Peyer's patch (tissue), 4 donors: ENCODE measurements at regions not wholly inside any gene's neighbourhood (a gene's known extent, or its start where the extent isn't known, plus 50 kb on each side); places are given as distances from the start of the nearest gene placed in this dataset.
"Not testable (repeated sequence)": the region's sequence is repeated elsewhere in the genome, so short reads cannot be mapped to it uniquely, and the experiment has no call there.

Experiments
- DNase-seq, 3 donors: peaks; one replicate each; pipeline ENCODE4 v3.0.0-alpha.2; 2017 to 2019
- H3K27ac ChIP-seq, 4 donors: fragments of 200-600 bp; sonication (generic); one replicate each; pipeline ENCODE4 v1.5.1; 2016 to 2019
- H3K27me3 ChIP-seq, 2 donors: fragments of 200-600 bp; sonication (generic); one replicate each; pipeline ENCODE4 v1.5.1; 2019
- H3K36me3 ChIP-seq, 3 donors: fragments of 200-600 bp; sonication (generic); one replicate each; pipeline ENCODE4 v1.5.1; 2016 to 2019
- H3K4me1 ChIP-seq, 4 donors: fragments of 200-600 bp; sonication (generic); one replicate each; pipeline ENCODE4 v1.5.1; 2016 to 2019
- H3K4me3 ChIP-seq, 4 donors: fragments of 200-600 bp; sonication (generic); 1 replicate in 3 of 4; 2 replicates in 1 of 4; pipeline ENCODE4 v1.5.1; 2016 to 2019; ENCODE audit warnings: mild to moderate bottlenecking in 1 of 4
- H3K9me3 ChIP-seq, 4 donors: fragments of 200-600 bp; sonication (generic); one replicate each; pipeline ENCODE4 v1.5.1; 2016 to 2019; ENCODE audit warnings: mild to moderate bottlenecking in 1 of 4
- CTCF ChIP-seq, 6 experiments: fragments of 450-650 bp in 4 of 6; fragments of 200-600 bp in 2 of 6; sonication (generic) in 1 of 6; IDR thresholded peaks; one replicate each; pipeline ENCODE4 v1.5.1; 2017 to 2019; ENCODE audit warnings: antibody characterized with exemption in 6 of 6, mild to moderate bottlenecking in 3 of 6, moderate library complexity in 1 of 6
- POLR2A ChIP-seq, 2 donors: fragments of 450-650 bp; IDR thresholded peaks; one replicate each; pipeline ENCODE4 v1.5.1; 2017; ENCODE audit warnings: antibody characterized with exemption in 2 of 2, mild to moderate bottlenecking in 2 of 2, moderate library complexity in 2 of 2

- no peak overlapping the region for H3K4me3 ChIP-seq
- H3K27me3 ChIP-seq, result no peaks in the 10 kb centered on the region
- no peak overlapping the region for H3K27ac ChIP-seq
- TF ChIP-seq POLR2A (IDR thresholded peaks at IDR 0.05) (no peak), CTCF (IDR thresholded peaks at IDR 0.05) (no peak)
- no peaks in the 10 kb centered on the region for H3K36me3 ChIP-seq
- no peaks in the 10 kb centered on the region for H3K4me1 ChIP-seq
- DNase-seq, result no peak
- no peaks in the 10 kb centered on the region for H3K9me3 ChIP-seq
Measured at GRCh38 chr18:1020731-1021344, 116.2 kb downstream of the ADCYAP1 start.

GRCh38 chr18:1026930-1027329 is 122.3 kb downstream of the ADCYAP1 start:
- DNase-seq, result no peak
- Histone ChIP-seq H3K4me3 (no peak overlapping the region), H3K4me1 (no peaks in the 10 kb centered on the region), H3K27ac (no peak overlapping the region), H3K36me3 (no peaks in the 10 kb centered on the region), H3K9me3 (no peaks in the 10 kb centered on the region), H3K27me3 (no peaks in the 10 kb centered on the region)
- TF ChIP-seq CTCF (IDR thresholded peaks at IDR 0.05), result no peak
- TF ChIP-seq POLR2A (IDR thresholded peaks at IDR 0.05), result no peak

GRCh38 chr18:1033092-1033491 is 128.4 kb downstream of the ADCYAP1 start:
- H3K27ac ChIP-seq, H3K27me3 ChIP-seq, DNase-seq, H3K36me3 ChIP-seq, H3K9me3 ChIP-seq, H3K4me1 ChIP-seq, H3K4me3 ChIP-seq: not testable (repeated sequence)

GRCh38 chr18:1034971-1035370 is 130.3 kb downstream of the ADCYAP1 start:
- no peaks in the 10 kb centered on the region for H3K36me3 ChIP-seq
- no peaks in the 10 kb centered on the region for H3K9me3 ChIP-seq
- DNase-seq, result no peak
- TF ChIP-seq POLR2A (IDR thresholded peaks at IDR 0.05) (no peak), CTCF (IDR thresholded peaks at IDR 0.05) (no peak)
- no peak overlapping the region for H3K4me3 ChIP-seq
- H3K4me1 ChIP-seq, result no peaks in the 10 kb centered on the region
- H3K27me3 ChIP-seq, result no peaks in the 10 kb centered on the region
- H3K27ac ChIP-seq, result no peak overlapping the region

GRCh38 chr18:1036926-1037325 is 132.3 kb downstream of the ADCYAP1 start:
- Histone ChIP-seq H3K4me3 (no peak overlapping the region), H3K4me1 (no peaks in the 10 kb centered on the region), H3K36me3 (no peaks in the 10 kb centered on the region), H3K27me3 (no peaks in the 10 kb centered on the region), H3K27ac (no peak overlapping the region), H3K9me3 (no peaks in the 10 kb centered on the region)
- no peak for DNase-seq
- TF ChIP-seq CTCF (IDR thresholded peaks at IDR 0.05) (no peak), POLR2A (IDR thresholded peaks at IDR 0.05) (no peak)

GRCh38 chr18:1037776-1038175 is 133.1 kb downstream of the ADCYAP1 start:
- Histone ChIP-seq H3K27ac (no peak overlapping the region), H3K4me1 (no peaks in the 10 kb centered on the region), H3K9me3 (no peaks in the 10 kb centered on the region), H3K36me3 (no peaks in the 10 kb centered on the region), H3K4me3 (no peak overlapping the region), H3K27me3 (no peaks in the 10 kb centered on the region)
- DNase-seq, result no peak
- TF ChIP-seq POLR2A (IDR thresholded peaks at IDR 0.05) (no peak), CTCF (IDR thresholded peaks at IDR 0.05) (no peak)
